Ovary (tissue), 7 donors: ENCODE measurements at regions not wholly inside any gene's neighbourhood (a gene's known extent, or its start where the extent isn't known, plus 50 kb on each side); places are given as distances from the start of the nearest gene placed in this dataset.

Experiments
- DNase-seq, 5 donors: peaks; one replicate each; pipeline ENCODE4 v3.0.0-alpha.2; 2019 to 2020
- H3K27ac ChIP-seq, 2 donors: fragments of 200-600 bp; one replicate each; pipeline versions ENCODE4 v1.5.1 to v1.8.0; 2019 to 2022
- H3K27me3 ChIP-seq: fragments of 200-600 bp; one replicate; pipeline ENCODE4 v1.8.0; 2022
- H3K36me3 ChIP-seq: fragments of 200-600 bp; sonication (generic); one replicate; pipeline ENCODE4 v1.5.1; 2019
- H3K4me1 ChIP-seq: one replicate; pipeline ENCODE4 v1.8.1; 2013; ENCODE audit warnings: mild to moderate bottlenecking, moderate library complexity; ENCODE audit not compliant: insufficient read depth
- H3K4me3 ChIP-seq: fragments of 200-600 bp; sonication (generic); one replicate; pipeline ENCODE4 v1.5.1; 2017
- H3K9me3 ChIP-seq, 2 donors: fragments of 200-600 bp in 1 of 2; sonication (generic) in 1 of 2; one replicate each; pipeline versions ENCODE4 v1.5.1 to v1.8.1; 2013 to 2019; ENCODE audit warnings: mild to moderate bottlenecking in 1 of 2, moderate library complexity in 1 of 2
- EP300 ChIP-seq: sonication (generic); formaldehyde crosslinking; IDR thresholded peaks from one replicate; pipeline ENCODE4 v1.6.1; 2017; ENCODE audit warnings: antibody characterized with exemption
- POLR2A ChIP-seq: fragments of 450-650 bp; IDR thresholded peaks from one replicate; pipeline ENCODE4 v1.6.1; 2017; ENCODE audit warnings: antibody characterized with exemption, mild to moderate bottlenecking, moderate library complexity
- WGBS, 3 donors: extraction: QIAGEN DNeasy Blood & Tissue Kit in 1 of 3; methylation state at CpG; one replicate each; pipeline versions ENCODE4 v1.1.5 to v1.1.7; 2013 to 2017; 5-methylcytosine and 5-hydroxymethylcytosine counted together
- intact Hi-C, 4 donors: fragments of 100-400 bp; cut with DNase I; formaldehyde crosslinking; loops; one replicate each; pipeline versions ENCODE4 v1.11.0 to v1.15.1; 2022 to 2023
- TF ChIP-seq, protein P1 (sequence below), 3 donors: fragments of 450-650 bp in 2 of 3; fragments of 200-600 bp in 1 of 3; IDR thresholded peaks; one replicate each; pipeline versions ENCODE4 v1.5.1 to v1.8.0; 2016 to 2022; ENCODE audit warnings: antibody characterized with exemption in 3 of 3, mild to moderate bottlenecking in 1 of 3
- donor health status: DM: no; HTN: no; CAD: no; lungs with moderate emphysema.
- donor health status: DM: no; HTN: no; CAD: no.
- donor health status: Bipolar disorder and iron deficiency.
- donor health status: DM: no; HTN: no; CAD: no.
- donor health status: DM: yes; HTN: yes; CAD: no.

DNA sequence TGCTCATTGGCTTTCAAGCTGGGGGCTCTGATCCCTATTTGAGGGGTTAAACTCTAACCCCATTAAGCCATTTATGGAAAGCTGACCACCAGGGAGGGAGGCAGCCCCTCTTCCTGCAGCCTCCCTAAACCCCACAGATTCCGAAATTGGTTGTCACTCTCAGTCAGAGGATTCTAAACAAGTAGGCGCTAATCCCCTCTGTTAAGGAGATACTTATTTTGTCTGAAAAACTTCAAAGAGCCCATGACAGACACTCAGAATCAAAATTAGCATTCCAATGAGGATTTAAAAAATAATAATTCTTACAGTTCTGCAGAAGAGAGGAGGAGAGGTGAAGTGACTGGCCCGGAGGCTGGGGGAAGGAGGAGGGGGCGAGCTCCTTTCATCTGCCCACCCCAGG, 69.7 kb upstream of the LMO1 start:
- Histone ChIP-seq H3K4me3 (no peak overlapping the region), H3K27me3 (no peaks in the 10 kb centered on the region), H3K9me3 (no peaks in the 10 kb centered on the region), H3K36me3 (no peaks in the 10 kb centered on the region), H3K4me1 (no peaks in the 10 kb centered on the region), H3K27ac (no peak overlapping the region)
- DNase-seq = no peak
- TF ChIP-seq EP300 (no peak), POLR2A (no peak)
- TF ChIP-seq, protein P1, sequence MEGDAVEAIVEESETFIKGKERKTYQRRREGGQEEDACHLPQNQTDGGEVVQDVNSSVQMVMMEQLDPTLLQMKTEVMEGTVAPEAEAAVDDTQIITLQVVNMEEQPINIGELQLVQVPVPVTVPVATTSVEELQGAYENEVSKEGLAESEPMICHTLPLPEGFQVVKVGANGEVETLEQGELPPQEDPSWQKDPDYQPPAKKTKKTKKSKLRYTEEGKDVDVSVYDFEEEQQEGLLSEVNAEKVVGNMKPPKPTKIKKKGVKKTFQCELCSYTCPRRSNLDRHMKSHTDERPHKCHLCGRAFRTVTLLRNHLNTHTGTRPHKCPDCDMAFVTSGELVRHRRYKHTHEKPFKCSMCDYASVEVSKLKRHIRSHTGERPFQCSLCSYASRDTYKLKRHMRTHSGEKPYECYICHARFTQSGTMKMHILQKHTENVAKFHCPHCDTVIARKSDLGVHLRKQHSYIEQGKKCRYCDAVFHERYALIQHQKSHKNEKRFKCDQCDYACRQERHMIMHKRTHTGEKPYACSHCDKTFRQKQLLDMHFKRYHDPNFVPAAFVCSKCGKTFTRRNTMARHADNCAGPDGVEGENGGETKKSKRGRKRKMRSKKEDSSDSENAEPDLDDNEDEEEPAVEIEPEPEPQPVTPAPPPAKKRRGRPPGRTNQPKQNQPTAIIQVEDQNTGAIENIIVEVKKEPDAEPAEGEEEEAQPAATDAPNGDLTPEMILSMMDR (IDR thresholded peaks at IDR 0.05) = no peak
- intact Hi-C loops = loop anchor here in 1 of 4 donors (10.0 kb wide), 1 partner anchor 231 kb away; no protein-coding TSS in a partner anchor
- WGBS, 3 donors = 76 to 79% (median 76%) methylated on average over 4 of the region's 4 CpGs

DNA sequence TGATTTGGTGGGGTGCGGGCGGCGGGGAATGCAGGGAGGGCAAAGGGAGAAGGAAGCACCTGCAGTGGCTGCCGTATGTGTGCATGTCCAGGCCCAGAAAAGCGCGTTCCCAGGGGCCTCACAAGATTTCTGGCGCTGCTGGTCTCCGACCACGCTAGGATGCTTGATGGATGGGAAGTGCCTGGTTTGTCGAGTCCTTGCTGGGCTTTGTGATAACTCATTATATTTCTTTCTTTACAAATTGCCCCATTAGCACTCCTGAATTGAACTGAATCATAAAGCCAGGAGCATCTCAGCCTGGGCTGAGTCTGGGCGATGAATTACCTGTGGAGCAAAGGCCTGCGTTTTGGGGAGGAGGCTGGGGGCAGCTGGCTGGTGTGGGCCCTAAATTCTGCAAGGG, 69.2 kb upstream of the LMO1 start:
- no peaks in the 10 kb centered on the region for H3K27me3 ChIP-seq
- intact Hi-C loops = loop anchor here in 1 of 4 donors (10.0 kb wide), 1 partner anchor 232 kb away; no protein-coding TSS in a partner anchor
- no peak overlapping the region for H3K4me3 ChIP-seq
- TF ChIP-seq, protein P1 (IDR thresholded peaks at IDR 0.05) = no peak
- TF ChIP-seq POLR2A = no peak
- TF ChIP-seq EP300 = no peak
- no peaks in the 10 kb centered on the region for H3K4me1 ChIP-seq
- H3K36me3 ChIP-seq = no peaks in the 10 kb centered on the region
- no peak overlapping the region for H3K27ac ChIP-seq
- no peak for DNase-seq
- no peaks in the 10 kb centered on the region for H3K9me3 ChIP-seq
- 92% methylated on average over 12 of the region's 12 CpGs for WGBS, 3 donors

DNA sequence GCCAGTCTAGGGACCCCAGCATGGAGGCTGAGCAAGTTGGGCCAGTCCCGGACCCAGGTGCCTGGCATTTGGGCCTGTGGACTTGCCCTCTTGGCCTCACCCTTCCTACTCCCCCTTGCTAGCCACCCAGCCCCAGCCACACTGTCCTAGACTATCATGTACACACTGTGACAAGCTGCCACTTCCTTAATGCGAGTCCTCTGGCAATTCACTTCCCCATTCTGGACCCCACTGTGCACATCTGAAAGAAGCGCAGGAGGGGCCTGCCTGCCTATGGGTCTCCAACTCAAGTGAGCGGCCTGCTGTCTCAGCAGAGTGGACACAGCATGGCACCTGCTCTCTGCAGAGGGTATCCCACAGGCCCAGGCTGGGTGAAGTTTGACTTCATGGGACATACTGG, 68.5 kb upstream of the LMO1 start:
- Histone ChIP-seq H3K36me3 (no peaks in the 10 kb centered on the region), H3K27me3 (no peaks in the 10 kb centered on the region), H3K9me3 (no peaks in the 10 kb centered on the region), H3K4me3 (no peak overlapping the region), H3K27ac (no peak overlapping the region), H3K4me1 (no peaks in the 10 kb centered on the region)
- TF ChIP-seq EP300 = no peak
- WGBS, 3 donors = 82 to 92% (median 84%) methylated on average over 4 of the region's 4 CpGs
- DNase-seq = no peak
- intact Hi-C loops = loop anchor here in 1 of 4 donors (10.0 kb wide), 1 partner anchor 233 kb away; no protein-coding TSS in a partner anchor

DNA sequence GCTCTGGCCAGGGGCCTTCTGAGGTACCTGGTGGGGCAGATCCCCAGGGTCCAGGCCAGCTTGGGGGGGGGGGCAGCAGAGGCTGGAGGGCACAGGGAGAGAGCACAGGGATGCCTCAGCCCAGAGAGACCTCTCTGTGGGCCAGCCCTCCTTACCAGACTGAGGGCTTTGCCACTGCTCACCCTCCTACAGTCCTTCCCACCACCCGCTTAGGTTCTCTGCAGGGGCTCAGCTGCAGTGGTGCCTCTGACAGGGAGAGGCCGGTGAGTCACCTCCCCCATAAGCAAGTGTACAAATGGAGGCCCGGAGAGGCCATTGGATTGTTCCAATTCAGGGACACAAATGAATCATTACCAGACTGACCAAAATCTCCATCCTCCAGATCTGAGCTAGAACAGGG, 68.1 kb upstream of the LMO1 start:
- TF ChIP-seq EP300 = no peak
- TF ChIP-seq POLR2A = no peak
- TF ChIP-seq, protein P1 (IDR thresholded peaks at IDR 0.05) = no peak
- Histone ChIP-seq H3K4me1 (no peaks in the 10 kb centered on the region), H3K9me3 (no peaks in the 10 kb centered on the region), H3K36me3 (no peaks in the 10 kb centered on the region), H3K27ac (no peak overlapping the region), H3K27me3 (no peaks in the 10 kb centered on the region), H3K4me3 (no peak overlapping the region)
- intact Hi-C loops = loop anchor here in 1 of 4 donors (10.0 kb wide), 1 partner anchor 233 kb away; no protein-coding TSS in a partner anchor
- DNase-seq = no peak
- WGBS, 3 donors = 88 to 89% (median 88%) methylated on average over 3 of the region's 3 CpGs

DNA sequence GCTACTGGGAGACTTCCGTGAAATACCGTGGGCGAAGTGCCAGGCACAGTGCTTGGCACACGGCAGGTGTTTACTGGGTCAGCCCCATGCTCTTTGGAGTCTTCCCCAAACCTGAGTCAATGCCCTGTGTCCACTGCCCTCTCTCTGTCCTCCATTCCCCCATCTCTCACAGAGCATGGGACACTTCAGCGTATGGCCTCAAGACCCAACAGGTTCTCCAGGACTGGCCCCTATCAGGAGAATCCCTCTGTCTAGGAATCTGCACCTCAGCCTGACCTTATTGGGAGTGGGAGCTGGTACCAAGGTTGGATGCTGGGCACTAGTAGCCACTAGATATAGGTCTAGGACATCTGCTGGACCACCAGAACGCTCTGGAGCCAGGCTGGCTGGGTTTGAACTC, 67.2 kb upstream of the LMO1 start:
- no peaks in the 10 kb centered on the region for H3K4me1 ChIP-seq
- WGBS, 3 donors = 64 to 72% (median 67%) methylated on average over 6 of the region's 6 CpGs
- H3K27me3 ChIP-seq = no peaks in the 10 kb centered on the region
- H3K4me3 ChIP-seq = no peak overlapping the region
- H3K36me3 ChIP-seq = no peaks in the 10 kb centered on the region
- no peak overlapping the region for H3K27ac ChIP-seq
- intact Hi-C loops = loop anchor here in 1 of 4 donors (10.0 kb wide), 1 partner anchor 234 kb away; no protein-coding TSS in a partner anchor
- TF ChIP-seq EP300 (no peak), POLR2A (no peak)
- TF ChIP-seq, protein P1 (IDR thresholded peaks at IDR 0.05) = no peak
- no peak for DNase-seq
- H3K9me3 ChIP-seq = no peaks in the 10 kb centered on the region
